Gastrocnemius medialis (tissue), 4 donors: ENCODE measurements at regions not wholly inside any gene's neighbourhood (a gene's known extent, or its start where the extent isn't known, plus 50 kb on each side); places are given as distances from the start of the nearest gene placed in this dataset.

ENCODE experiments used
- CTCF ChIP-seq, 5 experiments: fragments of 450-650 bp in 3 of 5; fragments of 200-600 bp in 2 of 5; sonication (generic) in 2 of 5; IDR thresholded peaks in 4 of 5; conservative IDR thresholded peaks in 1 of 5; 1 replicate in 4 of 5; 2 replicates in 1 of 5; pipeline ENCODE4 v1.5.1; 2016 to 2019; ENCODE audit warnings: antibody characterized with exemption in 5 of 5, mild to moderate bottlenecking in 3 of 5, moderate library complexity in 3 of 5
- POLR2A ChIP-seq, 2 donors: fragments of 450-650 bp; IDR thresholded peaks; one replicate each; pipeline ENCODE4 v1.6.1; 2017; ENCODE audit warnings: antibody characterized with exemption in 2 of 2, mild to moderate bottlenecking in 2 of 2, moderate library complexity in 2 of 2

GRCh38 chr2:217419055-217419671 lies 559.3 kb upstream of the TNP1 start:
- TF ChIP-seq CTCF (IDR thresholded peaks at IDR 0.05 in 4 of 5, conservative IDR thresholded peaks at IDR 0.05 in 1 of 5) (no peak), POLR2A (IDR thresholded peaks at IDR 0.05) (no peak)
